HG03280 (cell line): ENCODE measurements at regions not wholly inside any gene's neighbourhood (a gene's known extent, or its start where the extent isn't known, plus 50 kb on each side); places are given as distances from the start of the nearest gene placed in this dataset.
"Not testable (repeated sequence)": the region's sequence is repeated elsewhere in the genome, so short reads cannot be mapped to it uniquely, and the experiment has no call there.

ENCODE experiments used
- ATAC-seq: cut with Tn5 transposase; IDR thresholded peaks from one replicate; pipeline ENCODE4 v1.9.1; 2021; ENCODE audit warnings: mild to moderate bottlenecking, moderate library complexity; ENCODE audit not compliant: unreplicated experiment

DNA sequence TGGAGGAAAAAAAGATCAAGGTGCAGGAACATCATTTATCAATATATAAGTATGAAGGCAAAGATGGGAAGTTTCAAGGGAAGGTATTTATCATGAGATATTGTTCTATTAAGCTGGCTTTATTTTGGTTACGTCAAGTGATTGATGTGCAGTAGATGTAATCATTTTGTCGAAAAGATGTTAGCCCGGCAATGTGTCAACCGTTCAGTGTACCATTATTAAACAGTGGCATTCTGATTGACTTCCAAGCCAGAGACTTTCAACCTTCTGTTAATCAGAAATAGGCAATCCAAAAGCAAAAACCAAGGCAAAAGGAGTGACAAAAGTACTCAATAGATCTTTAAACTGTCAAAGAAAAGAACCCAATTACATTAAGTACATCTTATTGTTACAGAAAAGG, 1340.3 kb upstream of the GOT2 start:
- no peak for ATAC-seq

DNA sequence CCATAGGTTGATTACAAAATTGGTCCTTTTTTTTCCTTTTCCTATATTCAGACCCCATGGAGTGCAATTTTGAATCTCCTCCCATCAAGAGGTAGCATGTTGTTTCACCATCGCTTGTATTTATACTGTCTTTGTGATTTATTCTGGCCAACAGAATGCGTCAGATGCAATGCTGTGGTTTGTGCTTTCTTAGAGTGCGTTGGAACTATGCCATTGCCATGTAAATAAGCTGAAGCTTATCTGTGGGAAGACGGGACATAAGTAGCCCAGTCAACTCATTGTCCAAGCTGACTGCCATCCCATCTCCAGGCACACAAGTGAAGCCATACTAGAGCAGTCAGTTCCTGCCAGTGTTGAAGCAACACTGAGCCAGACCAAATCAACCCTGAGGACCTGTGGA, 1339.3 kb upstream of the GOT2 start:
- no peak for ATAC-seq

DNA sequence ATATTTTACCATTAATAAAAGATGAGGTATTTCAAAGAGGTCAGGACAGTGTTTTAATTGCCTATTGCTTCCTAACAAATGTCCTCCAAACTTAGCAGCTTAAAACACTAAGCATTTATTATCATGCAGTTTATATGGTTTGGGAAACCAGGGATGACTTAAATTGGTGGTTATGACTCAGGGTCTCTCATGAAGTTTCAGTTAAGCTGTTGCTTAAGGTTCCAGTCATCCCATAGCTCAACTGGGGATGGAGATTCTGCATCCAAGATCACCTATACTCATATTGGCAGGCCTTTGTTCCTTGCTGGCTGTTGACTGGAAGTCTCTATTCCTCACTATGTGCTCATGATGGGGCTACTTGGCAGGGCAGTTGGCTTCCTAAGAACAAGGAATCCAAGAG, 1329.9 kb upstream of the GOT2 start:
- no peak for ATAC-seq

DNA sequence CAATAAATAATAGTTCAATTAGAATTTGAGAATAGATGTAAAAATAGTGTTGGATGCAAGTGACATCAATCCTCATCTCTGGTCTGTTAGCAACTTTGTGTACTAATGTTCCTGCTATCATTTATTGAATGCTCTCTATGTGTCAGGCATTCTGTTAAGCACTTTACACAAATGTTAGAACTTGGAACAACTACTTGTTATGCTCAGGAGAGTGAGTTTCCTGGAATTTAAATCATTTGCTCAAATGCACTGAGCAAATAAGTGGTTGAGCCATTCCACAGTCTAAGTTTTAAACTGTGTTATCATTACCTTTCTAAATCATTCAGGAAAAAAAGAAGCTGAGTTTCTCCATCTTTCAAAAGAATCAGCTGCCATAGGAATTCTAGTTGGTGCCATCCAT, 1327.3 kb upstream of the GOT2 start:
- ATAC-seq = no peak

DNA sequence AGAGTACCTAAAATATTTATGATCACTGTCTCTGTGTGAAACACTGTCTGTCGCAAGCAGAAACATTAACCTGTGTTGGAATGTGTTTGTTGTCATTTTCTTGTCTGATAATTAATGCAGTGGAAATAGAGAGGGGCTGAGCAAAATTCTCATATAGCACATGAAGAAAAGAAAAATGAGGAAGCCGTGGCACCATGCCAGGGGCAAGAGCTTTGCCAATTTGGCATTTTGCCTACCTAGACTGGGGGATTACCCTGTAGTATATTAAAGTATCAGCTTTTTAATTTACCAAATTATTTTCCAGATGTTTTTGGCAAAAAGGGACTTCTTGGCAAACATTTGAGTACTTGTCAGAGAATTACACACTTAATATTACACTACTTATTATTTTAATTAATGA, 1326.6 kb upstream of the GOT2 start:
- no peak for ATAC-seq

DNA sequence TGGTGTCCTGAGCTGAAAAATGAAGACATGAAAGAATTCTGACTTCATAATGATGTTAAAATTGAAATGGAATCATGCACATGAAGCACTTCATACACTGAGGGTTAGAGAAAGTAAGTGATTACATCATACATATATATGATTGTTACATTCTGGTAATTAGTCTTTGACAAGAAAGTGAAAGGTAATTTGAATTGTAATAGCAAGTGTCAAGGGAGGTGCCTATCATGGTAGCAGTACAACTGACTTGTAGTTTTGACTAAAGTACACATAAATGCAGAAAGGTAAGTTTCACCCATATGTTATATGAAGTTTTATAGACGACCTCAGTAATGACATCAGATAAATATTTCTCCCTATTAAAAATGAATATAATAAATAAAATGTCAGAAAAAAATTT, 1325.0 kb upstream of the GOT2 start:
- ATAC-seq = no peak

DNA sequence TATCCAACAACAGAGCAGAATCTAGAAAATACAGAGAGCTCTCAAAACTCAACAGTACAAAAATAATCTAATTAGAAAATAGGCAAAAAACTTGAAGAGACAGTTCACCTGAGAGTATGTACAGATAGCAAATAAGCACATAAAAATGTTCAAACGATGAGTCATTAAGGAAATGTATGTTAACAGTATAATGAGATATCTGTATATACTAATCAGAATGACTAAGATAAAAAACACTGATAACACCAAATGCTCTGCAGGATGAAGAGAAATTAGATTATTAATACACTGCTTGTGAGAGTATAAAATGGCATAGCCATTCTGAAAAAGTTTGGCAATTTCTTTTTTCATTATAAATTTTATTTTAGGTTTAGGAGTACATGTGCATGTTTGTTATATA, 1307.6 kb upstream of the GOT2 start:
- no peak for ATAC-seq

DNA sequence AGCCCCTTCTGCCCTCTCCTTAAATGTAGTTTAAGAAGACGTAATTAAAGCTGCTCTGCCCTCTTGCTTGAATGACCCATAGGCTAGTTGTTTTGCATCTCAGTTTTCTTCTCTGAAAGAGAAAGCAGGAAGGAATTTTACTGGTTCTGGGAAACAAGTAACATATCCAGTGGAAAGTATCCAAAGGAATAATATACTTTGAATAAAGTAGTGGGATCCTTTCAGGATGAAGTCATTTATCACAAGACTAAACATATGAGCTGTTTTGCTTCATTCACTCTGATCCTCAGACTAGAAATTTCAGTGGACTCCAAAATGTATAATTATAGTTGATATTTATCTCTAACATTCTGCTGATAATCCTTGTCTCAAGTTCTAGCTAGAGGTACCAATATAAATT, 1297.6 kb upstream of the GOT2 start:
- no peak for ATAC-seq

DNA sequence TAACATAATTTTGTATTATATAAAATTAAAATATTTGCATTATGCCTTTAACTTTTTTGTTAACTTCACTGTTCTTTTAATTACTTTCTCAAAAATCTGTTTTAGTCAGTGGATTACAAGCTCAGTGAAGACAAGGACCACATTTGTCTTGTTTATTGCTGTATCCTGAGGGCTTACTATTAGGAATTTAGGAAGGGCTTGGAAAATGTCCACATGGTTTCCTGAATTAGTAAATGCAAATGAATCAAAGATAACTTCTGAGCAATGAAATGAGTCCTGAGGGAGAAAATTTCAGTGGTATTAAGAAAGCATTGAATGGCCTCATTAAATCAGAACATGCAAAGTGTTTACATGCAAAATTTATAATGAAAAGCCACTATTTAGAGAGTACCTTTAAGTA, 1293.2 kb upstream of the GOT2 start:
- no peak for ATAC-seq

DNA sequence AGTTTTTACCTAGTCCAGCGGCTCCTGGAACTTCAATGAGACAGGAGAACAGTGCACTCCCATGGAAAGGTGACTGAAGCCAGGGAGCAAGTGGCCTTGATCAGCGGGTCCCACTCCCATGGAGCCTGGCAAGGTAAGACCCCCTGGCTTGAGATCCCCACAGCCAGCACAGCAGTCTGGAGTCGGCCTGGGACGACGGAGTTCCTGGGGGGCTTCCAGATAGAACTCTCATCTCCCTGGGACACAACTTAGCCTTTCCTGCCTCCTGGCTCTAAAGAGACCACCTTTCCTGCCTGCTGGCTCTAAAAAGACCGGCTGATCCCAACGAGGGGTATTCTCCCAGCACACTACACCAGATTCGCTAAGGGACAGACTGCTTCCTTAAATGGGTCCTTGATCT, 1279.0 kb upstream of the GOT2 start:
- ATAC-seq = no peak

DNA sequence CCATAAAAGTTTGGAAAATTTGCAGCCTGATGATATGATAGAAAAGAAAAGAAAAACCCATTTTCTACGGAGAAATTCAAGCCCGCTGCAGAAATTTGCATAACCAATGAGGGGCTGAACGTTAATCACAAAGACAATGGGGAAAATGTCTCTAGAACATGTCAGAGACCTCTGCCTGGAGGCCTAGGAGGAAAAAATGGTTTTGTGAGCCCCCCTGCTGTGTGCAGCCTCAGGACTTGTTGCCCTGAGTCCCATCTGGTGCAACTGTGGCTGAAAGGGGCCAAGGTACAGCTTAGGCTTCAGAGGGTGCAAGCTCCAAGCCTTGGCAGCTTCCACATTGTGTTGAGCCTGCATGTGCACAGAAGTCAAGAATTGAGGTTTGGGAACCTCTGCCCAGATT, 1267.4 kb upstream of the GOT2 start:
- ATAC-seq = no peak

DNA sequence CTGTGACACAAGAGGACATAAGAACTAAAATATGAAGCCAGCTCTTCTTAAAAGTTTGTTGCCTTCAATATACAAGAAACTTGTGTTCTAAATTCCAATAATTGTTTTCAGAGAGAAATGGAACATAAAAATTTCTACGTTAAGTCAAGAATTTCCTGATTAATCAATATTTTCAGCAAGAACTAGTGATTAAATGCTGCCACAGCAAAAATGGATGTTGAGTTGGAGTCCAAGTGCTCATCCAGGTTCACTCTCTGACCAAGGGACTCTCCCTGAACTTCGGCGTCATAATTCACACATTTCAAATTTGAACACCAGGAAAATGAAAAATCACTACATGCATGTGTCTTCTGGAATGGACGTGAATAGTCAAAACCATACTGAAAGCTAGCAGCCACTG, 1263.6 kb upstream of the GOT2 start:
- no peak for ATAC-seq

DNA sequence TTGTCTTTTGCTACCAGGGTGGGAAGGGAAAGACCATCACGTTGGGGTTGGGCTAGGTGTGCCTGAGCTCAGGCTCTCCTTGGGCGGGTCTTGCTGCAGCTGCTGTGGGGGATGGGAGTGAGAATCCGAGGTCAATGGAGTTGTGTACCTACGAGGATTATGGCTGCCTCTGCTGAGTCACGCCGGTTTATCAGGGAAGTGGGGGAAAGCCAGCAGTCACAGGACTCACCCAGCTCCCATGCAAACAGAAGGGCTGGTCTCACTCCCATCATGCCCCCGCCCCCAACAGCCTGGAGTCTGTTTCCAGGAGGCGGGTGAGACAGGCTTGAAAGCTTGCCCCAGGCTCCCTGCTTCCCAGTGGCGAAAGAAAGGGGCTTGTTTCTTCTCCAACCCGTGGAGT, 1259.0 kb upstream of the GOT2 start:
- no peak for ATAC-seq

DNA sequence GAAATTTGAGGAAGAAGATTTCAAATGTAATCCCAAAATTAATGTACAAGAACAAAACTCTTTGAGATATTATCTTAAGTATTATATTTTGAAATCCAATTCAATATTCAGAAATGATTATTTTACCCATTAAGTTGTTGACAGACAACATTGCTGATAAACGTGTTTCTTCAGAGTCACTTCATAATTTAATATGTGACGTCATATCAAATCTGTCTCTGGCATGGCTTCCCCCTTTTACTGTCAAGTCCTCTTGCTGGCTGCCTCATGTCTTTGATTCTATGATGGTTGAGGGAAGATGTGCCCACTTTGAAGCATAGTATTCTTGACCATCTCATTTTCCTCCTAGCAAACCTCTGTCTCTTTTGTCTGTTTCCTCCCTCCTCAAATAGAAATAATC, 1257.1 kb upstream of the GOT2 start:
- no peak for ATAC-seq

DNA sequence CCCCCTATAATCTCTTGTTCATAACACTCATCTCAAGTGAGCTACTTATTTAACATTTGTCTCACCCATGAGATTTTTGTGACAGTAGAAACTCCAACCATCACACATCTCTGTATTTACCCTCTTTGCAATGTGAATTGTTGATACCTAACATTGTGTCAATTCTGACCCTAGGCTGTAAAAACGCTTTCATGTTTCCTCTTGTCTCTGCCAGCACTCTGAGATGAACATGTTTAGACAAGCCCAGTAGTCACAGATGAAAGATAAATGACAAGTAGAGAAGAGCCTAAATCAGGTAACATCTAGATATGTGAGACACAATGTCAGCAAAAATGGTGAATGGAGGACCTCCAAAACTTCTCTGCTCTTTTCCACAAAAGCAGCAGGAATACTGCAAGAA, 1254.5 kb upstream of the GOT2 start:
- no peak for ATAC-seq

DNA sequence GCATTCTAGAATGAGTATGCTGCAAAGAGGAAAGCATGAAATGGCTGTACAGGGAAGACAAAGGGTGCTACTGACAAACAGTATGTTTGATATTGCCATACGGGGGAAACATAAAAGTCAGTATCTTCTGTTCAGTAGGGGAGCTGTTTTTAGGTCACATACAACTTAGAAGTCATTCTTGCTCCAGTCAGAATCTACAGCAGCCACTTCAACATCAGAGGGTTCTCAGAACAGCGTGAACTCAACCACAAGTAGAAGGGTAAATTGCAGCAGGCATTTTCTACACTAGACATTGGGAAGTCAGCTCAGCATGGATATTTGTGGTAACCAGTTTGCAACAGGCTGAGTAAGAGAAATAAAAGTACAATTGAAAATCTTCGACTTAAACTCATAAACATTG, 1241.8 kb upstream of the GOT2 start:
- ATAC-seq = no peak

DNA sequence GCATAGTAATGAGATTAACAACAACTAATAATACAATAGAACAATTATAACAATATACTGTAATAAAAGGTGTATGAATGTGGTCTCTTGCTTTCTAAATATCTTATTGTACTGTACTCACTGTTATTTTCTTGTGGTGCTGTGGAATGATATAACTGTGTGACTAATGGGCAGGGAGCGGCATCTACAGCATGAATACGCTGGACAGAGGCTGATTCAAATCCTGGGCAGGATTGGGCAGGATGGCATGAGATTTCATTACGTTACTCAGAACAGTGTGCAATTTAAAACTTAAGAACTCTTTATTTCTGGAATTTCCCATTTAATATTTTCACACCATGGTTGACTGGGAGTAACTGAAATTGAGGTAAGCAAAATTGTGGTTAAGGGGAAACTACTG, 1239.8 kb upstream of the GOT2 start:
- ATAC-seq = no peak

DNA sequence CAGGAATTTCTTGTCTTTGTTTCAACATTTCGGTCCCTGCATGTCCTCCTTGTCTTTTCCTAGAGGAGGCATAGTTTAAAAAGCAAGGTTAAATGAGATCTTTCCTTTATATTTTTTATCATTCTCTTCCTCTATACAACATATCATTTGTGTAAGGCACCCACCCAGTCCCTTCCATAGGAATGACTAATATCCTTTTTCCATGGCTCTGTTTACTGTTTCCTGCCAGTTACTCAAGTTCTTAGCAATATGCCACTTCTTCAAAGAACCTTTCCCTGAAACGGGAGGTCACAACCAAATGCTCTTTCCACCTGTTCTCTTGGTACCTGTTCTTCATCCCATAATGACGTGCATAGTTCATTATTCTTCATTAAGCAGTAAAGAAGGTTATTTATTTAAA, 1237.1 kb upstream of the GOT2 start:
- ATAC-seq = no peak

DNA sequence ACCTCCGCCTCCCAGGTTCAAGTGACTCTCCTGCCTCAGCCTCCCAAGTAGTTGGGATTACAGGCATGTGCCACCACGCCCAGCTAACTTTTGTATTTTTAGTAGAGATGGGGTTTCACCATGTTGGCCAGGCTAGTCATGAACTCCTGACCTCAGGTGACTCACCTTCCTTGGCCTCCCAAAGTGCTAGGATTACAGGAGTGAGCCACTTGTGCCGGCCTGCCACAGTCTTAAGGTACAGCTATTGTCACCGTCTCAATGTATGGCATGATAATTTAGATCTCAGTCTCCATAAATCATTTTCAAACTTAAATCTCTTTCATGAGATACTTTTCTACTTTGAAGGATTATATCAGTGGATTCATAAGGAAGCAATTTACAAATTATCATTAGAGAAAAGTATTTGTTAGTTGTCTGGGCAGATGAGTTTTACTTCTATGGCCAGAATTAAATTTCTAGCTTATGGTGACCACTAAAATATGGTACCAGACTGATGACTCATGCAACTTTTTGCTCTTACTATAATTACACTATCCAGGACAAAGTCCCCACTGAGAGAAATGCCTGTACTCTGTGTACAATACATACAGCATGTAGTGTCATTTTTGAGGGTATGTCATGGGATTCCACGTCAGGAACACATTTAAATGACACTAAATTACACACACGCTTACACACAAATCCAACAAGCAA, 1230.3 kb upstream of the GOT2 start:
- no peak for ATAC-seq

DNA sequence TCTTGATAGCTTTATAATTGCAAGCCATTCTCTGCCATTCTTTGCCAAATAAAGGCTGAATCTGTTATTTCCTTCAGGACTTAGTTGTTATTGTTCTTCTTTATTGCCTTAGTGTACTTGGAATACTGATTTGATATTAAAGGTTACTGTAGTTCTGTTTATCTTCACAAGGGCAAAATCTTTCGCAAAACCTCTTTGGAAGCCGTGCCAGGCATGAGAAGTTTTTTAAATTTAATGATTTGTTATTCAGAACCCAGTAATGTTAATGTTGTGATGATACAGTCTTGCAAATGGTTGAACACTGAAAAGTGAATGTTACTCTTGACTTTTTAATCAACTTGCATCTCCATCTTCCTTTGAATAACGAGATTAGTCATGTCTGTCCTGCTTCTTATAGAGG, 1225.2 kb upstream of the GOT2 start:
- ATAC-seq = no peak

DNA sequence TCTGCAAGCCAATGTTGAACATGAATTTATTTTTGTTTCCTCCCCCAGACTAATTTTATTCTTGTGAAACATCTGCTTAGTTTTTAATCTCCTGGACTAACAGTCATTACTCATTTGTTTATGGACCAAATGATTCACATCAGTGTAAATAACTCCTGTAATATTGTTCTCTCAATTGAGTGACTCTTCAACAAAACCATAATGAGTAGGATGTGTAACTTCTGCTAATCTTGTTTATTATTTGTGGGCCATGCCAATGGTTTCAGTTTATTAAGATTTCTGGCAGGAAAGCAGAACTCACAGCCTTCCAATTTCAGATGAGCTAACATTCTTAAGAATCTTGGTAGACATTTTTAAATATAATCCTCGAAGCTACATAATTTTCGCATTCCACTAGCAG, 1216.3 kb upstream of the GOT2 start:
- ATAC-seq = no peak

DNA sequence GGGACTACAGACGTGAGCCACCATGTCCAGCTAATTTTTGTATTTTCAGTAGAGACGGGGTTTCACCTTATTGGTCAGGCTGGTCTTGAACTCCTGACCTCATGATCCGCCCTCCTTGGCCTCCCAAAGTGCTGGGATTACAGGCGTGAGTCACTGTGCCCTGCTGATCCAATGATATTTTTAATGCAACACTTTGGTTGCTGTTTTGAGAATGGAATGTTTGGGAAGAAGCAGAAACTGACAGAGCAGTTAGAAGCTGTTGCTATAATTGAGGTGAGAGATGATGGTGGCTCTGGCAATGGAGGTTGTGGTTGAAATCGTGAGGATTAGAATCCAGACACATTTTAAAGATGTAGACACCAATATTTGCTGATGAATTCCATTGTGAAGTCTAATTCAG, 1209.9 kb upstream of the GOT2 start:
- not testable (repeated sequence) for ATAC-seq

DNA sequence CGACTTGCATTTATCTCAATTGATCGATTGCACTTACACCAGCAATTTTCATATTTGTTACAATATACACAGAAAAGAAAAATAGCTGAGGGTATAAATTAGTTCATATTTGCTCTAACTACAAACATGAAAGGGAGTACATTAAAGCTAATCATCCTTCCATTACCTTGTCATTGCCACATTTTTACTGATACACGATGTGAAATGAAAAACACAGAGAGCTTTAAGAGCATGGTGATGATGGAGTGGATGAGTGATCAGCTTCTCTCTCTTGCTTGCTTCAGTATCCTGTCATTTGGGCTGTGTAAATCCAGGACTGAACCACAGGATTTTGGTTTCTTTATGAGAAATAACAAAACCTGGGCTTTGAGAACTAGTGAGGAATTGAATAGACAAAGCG, 1207.5 kb upstream of the GOT2 start:
- ATAC-seq = no peak

DNA sequence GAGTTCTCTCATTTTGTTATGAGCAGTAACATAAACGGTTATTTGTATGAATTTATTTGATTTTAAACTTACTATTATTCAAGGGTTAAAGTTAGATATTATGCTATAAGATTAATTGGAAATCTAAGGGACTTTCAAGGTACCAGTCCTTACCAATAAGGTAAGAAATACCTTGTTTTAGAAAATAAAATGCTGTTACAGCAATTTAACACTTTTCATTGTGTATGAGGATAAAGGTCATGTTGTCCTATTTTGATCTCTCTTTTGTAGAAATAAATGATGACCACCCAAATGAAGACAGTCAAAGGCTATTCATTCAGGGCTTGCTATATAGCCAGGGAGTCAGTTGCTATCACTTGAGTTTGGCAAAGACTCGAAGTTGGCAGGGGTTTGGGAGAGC, 1185.9 kb upstream of the GOT2 start:
- ATAC-seq = no peak
